ENCODE measurements at regions not wholly inside any gene's neighbourhood (a gene's known extent, or its start where the extent isn't known, plus 50 kb on each side); places are given as distances from the start of the nearest gene placed in this dataset.

- H3K4me3 ChIP-seq (ENCODE audit: insufficient read depth, low read length, poor library complexity, severe bottlenecking) = no peak overlapping the region
- H3K9me3 ChIP-seq (ENCODE audit: insufficient read depth, low read length) = no peaks in the 10 kb centered on the region
- no peak overlapping the region for H3K4me2 ChIP-seq (ENCODE audit: low read depth, low read length, poor library complexity, severe bottlenecking)
- no peaks in the 10 kb centered on the region for H3K9me2 ChIP-seq (replicated peaks; ENCODE audit: insufficient read depth, low read length)
- no peaks in the 10 kb centered on the region for H3K27me3 ChIP-seq (ENCODE audit: low read length)
- no peak overlapping the region for H2AFZ ChIP-seq (ENCODE audit: low read depth, low read length, severe bottlenecking)
- no peak overlapping the region for H3K27ac ChIP-seq (ENCODE audit: low read depth, low read length)
- H4K20me1 ChIP-seq (ENCODE audit: low read depth, low read length) = no peaks in the 10 kb centered on the region
- H3K36me3 ChIP-seq (ENCODE audit: low read length) = no peaks in the 10 kb centered on the region
- no peak overlapping the region for H3K9ac ChIP-seq (ENCODE audit: low read length)
- TF ChIP-seq EZH2phosphoT487 (conservative IDR thresholded peaks at IDR 0.05; ENCODE audit: low read length) = no peak
- no peak for TF ChIP-seq CTCF (IDR thresholded peaks at IDR 0.05; ENCODE audit: insufficient read depth, low read length, poor library complexity, severe bottlenecking)
- H3F3A ChIP-seq (ENCODE audit: insufficient read depth) = no peaks in the 10 kb centered on the region
- H3K79me2 ChIP-seq (ENCODE audit: insufficient read depth, low read length) = no peaks in the 10 kb centered on the region
Observed at GRCh38 chr14:55800156-55800785, 220.3 kb downstream of the KTN1 start.

GRCh38 chr14:55801121-55801520, 221.1 kb downstream of the KTN1 start:
- no peak for TF ChIP-seq EZH2phosphoT487 (conservative IDR thresholded peaks at IDR 0.05; ENCODE audit: low read length)
- TF ChIP-seq CTCF (IDR thresholded peaks at IDR 0.05; ENCODE audit: insufficient read depth, low read length, poor library complexity, severe bottlenecking) = no peak
- no peaks in the 10 kb centered on the region for H3K79me2 ChIP-seq (ENCODE audit: insufficient read depth, low read length)
- no peaks in the 10 kb centered on the region for H3K36me3 ChIP-seq (ENCODE audit: low read length)
- no peak overlapping the region for H3K4me3 ChIP-seq (ENCODE audit: insufficient read depth, low read length, poor library complexity, severe bottlenecking)
- no peak overlapping the region for H2AFZ ChIP-seq (ENCODE audit: low read depth, low read length, severe bottlenecking)
- H4K20me1 ChIP-seq (ENCODE audit: low read depth, low read length) = no peaks in the 10 kb centered on the region
- H3K27me3 ChIP-seq (ENCODE audit: low read length) = no peaks in the 10 kb centered on the region
- H3K9ac ChIP-seq (ENCODE audit: low read length) = no peak overlapping the region
- no peak overlapping the region for H3K27ac ChIP-seq (ENCODE audit: low read depth, low read length)
- no peaks in the 10 kb centered on the region for H3F3A ChIP-seq (ENCODE audit: insufficient read depth)
- H3K4me2 ChIP-seq (ENCODE audit: low read depth, low read length, poor library complexity, severe bottlenecking) = no peak overlapping the region
- no peaks in the 10 kb centered on the region for H3K9me2 ChIP-seq (replicated peaks; ENCODE audit: insufficient read depth, low read length)
- no peaks in the 10 kb centered on the region for H3K9me3 ChIP-seq (ENCODE audit: insufficient read depth, low read length)

- Histone ChIP-seq H3K9me3 (ENCODE audit: insufficient read depth, low read length) (no peaks in the 10 kb centered on the region), H3F3A (ENCODE audit: insufficient read depth) (no peaks in the 10 kb centered on the region), H4K20me1 (ENCODE audit: low read depth, low read length) (no peaks in the 10 kb centered on the region), H3K79me2 (ENCODE audit: insufficient read depth, low read length) (no peaks in the 10 kb centered on the region), H3K27ac (ENCODE audit: low read depth, low read length) (no peak overlapping the region), H3K9ac (ENCODE audit: low read length) (no peak overlapping the region), H2AFZ (ENCODE audit: low read depth, low read length, severe bottlenecking) (no peak overlapping the region), H3K27me3 (ENCODE audit: low read length) (no peaks in the 10 kb centered on the region), H3K4me3 (ENCODE audit: insufficient read depth, low read length, poor library complexity, severe bottlenecking) (no peak overlapping the region), H3K36me3 (ENCODE audit: low read length) (no peaks in the 10 kb centered on the region), H3K4me2 (ENCODE audit: low read depth, low read length, poor library complexity, severe bottlenecking) (no peak overlapping the region), H3K9me2 (replicated peaks; ENCODE audit: insufficient read depth, low read length) (no peaks in the 10 kb centered on the region)
- TF ChIP-seq EZH2phosphoT487 (conservative IDR thresholded peaks at IDR 0.05; ENCODE audit: low read length) (no peak), CTCF (IDR thresholded peaks at IDR 0.05; ENCODE audit: insufficient read depth, low read length, poor library complexity, severe bottlenecking) (no peak)
Observed at GRCh38 chr14:55802986-55803872, 223.2 kb downstream of the KTN1 start.
